ENCODE measurements at regions not wholly inside any gene's neighbourhood (a gene's known extent, or its start where the extent isn't known, plus 50 kb on each side); places are given as distances from the start of the nearest gene placed in this dataset.

DNA sequence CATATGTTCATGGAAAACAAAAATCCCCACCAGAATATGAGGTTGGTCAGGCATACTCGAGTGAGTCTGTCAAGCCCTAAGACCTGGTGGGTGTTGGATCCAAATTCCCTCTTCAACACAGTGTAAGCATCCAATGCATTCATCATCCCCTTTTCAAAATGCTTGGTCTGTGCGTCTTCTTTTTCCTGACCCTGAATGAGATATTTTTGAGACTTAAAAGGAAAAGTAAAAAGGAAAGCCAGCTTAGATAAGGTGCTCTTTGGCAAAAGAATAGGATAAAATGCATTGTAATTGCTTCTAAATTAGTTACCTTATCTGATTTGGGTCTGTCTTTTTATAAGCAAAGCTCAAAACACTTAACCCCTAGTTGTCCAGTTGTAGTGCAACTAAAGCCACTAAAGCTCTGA is 331.5 kb downstream of the PTEN start:
- no peak for DNase-seq (ENCODE audit: low read depth in 1 of 2, low spot score in 1 of 2)
- TF ChIP-seq JUND (IDR thresholded peaks at IDR 0.05; ENCODE audit: low read depth): no peak
- in situ Hi-C loops (cut with HindIII; ENCODE audit: low pct_unique_long_range_greater_than_20kb, low sequenced_read_pairs): no loop called here

DNA sequence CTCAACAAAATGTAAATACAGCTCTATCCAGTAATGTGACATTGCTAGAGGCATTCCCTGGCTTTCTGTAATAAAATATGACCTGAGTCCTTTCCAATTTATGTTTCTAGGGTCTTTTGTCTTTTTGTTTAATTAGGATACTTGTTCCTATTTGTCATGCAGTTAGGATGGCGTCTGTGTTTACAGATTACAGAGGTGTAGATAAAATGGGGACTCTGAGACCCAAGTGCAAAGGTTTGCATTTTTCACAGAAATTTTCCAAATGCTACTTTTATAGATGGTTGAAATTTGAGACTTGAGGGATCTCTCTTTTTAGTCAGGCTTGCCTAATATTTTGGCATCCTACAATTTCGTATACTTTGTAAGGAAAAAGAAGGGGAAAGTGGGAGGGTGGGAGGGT is 332.4 kb downstream of the PTEN start:
- TF ChIP-seq JUND (IDR thresholded peaks at IDR 0.05; ENCODE audit: low read depth): no peak
- DNase-seq (ENCODE audit: low read depth in 1 of 2, low spot score in 1 of 2): no peak
- in situ Hi-C loops (cut with HindIII; ENCODE audit: low pct_unique_long_range_greater_than_20kb, low sequenced_read_pairs): no loop called here

DNA sequence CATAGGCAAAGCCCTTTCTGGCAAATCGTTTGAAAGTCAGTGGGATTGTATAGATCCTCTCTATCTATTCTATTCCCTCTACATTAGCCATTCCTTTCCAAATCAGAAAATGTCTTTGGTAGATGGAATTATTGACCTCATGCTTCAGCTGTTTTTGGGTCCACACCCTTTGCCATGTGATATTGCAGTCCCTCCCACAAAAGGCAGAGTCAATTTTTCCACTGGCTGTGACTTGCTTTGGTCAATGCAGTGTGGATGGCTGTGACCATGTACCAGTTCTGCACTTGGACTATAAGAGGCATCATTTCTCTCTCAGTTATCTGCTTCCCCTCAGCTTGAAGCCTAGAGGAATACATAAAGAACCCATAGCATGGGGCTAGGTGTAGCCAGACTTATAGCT is 332.9 kb downstream of the PTEN start:
- in situ Hi-C loops (cut with HindIII; ENCODE audit: low pct_unique_long_range_greater_than_20kb, low sequenced_read_pairs): no loop called here
- no peak for DNase-seq (ENCODE audit: low read depth in 1 of 2, low spot score in 1 of 2)
- no peak for TF ChIP-seq JUND (IDR thresholded peaks at IDR 0.05; ENCODE audit: low read depth)

DNA sequence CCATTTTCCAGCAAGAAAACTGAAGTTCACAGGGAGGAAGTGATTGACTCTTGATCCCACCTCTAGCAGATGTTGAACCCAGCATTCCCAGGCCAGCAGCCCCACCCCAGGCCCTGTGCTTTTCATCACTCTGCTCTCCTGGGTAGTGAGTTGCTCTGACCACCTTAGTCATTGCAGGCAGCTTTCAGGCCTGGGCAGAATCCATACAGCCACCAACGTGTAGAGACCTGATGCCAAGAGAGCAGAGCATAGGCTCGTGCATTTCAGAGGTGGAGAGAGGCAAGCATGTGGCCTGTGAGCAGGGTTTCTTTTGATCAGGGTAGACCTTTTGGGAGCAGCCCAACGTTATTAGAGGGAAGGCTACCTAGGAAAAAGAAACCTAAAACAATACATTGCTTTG is 334.6 kb downstream of the PTEN start:
- in situ Hi-C loops (cut with HindIII; ENCODE audit: low pct_unique_long_range_greater_than_20kb, low sequenced_read_pairs): no loop called here
- no peak for TF ChIP-seq JUND (IDR thresholded peaks at IDR 0.05; ENCODE audit: low read depth)
- no peak for DNase-seq (ENCODE audit: low read depth in 1 of 2, low spot score in 1 of 2)

DNA sequence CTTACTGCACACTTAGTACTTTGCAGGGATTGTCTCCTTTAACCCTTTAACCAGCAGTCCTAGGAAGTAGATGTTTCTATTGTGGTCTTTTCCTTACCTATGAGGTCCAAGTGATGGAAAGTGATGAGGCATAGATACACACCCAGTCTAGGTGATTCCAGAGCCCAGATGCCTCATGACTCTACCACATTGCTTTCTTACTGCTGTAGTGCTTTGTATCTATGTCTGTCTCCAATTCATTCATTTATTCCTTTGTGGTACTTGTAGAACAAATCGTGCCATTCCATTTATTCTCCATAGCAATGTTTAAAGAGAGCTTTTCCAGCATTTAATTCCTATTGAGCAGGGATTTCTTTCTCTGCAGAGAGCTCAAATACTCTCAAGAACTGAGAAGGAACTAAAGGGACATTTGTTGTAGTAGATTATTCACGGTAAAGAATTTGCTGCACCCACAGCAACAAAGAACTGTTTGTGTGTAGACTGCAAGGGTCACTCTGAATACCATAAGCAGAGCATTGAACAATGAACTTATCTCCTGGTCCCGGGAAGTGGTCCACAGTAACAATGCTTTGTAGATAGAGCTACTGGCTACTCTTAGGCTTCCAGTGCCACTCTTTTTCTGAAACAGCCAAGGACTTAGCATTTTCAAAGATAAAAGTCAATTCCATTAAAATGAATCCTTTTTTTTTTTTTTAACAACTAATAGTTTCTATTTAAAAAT is 337.0 kb downstream of the PTEN start:
- in situ Hi-C loops (cut with HindIII; ENCODE audit: low pct_unique_long_range_greater_than_20kb, low sequenced_read_pairs): no loop called here
- no peak for DNase-seq (ENCODE audit: low read depth in 1 of 2, low spot score in 1 of 2)
- no peak for TF ChIP-seq JUND (IDR thresholded peaks at IDR 0.05; ENCODE audit: low read depth)

DNA sequence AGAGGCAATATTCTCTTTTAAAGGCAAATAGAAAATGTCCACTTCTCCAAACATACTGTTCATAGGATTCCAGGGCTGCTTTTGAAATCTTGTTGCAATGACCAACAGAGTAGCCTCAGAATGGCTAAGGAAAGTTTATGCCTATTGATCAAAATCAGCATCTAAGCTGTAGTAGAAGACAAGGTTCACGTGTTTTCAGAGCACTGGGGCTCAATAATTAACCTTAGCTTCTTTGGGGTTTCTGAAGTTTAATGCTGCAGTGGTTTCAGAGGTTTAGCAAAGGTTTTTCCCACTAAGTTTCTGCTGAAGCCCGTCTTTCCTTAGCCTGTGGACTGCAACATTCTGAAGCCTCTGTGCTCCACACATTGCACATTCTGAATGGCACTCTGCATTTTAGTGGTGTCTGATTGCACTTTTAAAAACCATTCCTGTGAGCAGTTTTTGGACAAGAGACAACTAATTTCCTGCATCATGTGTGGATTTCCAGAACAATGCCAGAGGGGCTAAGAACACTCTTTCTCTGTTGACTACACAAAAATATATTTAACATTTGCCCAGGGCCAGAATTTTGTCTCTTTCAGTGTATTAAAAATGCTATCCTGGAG is 342.5 kb downstream of the PTEN start:
- in situ Hi-C loops (cut with HindIII; ENCODE audit: low pct_unique_long_range_greater_than_20kb, low sequenced_read_pairs): no loop called here
- TF ChIP-seq JUND (IDR thresholded peaks at IDR 0.05; ENCODE audit: low read depth): no peak
- DNase-seq (ENCODE audit: low read depth in 1 of 2, low spot score in 1 of 2): no peak

DNA sequence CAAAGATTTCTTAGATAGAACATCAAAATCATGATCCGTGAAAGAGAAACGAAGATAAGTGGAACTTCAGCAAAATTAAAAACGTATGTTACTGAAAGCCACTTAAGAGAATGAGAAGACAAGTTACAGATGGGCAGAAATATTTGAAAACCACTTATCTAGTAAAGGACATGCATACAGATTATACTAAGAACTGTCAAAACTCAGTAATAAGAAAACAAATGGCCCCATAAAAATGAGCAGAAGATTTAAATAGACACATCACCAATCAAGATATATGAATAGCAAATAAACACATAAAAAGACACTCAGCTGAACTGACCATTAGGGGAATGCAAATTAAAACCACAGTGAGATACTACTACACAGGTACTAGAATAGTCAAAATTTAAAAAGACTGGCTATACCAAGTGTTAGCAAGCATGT is 343.7 kb downstream of the PTEN start:
- no peak for TF ChIP-seq JUND (IDR thresholded peaks at IDR 0.05; ENCODE audit: low read depth)
- in situ Hi-C loops (cut with HindIII; ENCODE audit: low pct_unique_long_range_greater_than_20kb, low sequenced_read_pairs): no loop called here
- DNase-seq (ENCODE audit: low read depth in 1 of 2, low spot score in 1 of 2): no peak

DNA sequence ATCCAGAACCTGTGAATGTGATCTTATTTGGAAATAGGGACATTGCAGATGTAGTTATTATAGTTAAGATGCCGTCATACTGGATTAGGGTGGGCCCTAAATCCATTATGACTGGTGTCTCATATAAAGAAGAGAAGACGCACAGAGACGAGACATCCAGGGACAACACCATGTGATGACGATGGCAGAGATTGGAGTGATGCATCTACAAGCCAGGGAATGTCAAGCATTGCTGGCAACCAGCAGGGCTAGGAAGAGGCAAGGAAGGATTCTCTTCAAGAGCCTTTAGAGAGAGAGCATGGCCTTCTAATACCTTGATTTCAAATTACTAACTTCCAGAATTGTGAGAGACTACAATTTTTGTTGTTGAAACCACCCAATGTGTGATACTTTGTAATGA is 345.8 kb downstream of the PTEN start:
- in situ Hi-C loops (cut with HindIII; ENCODE audit: low pct_unique_long_range_greater_than_20kb, low sequenced_read_pairs): no loop called here
- no peak for TF ChIP-seq JUND (IDR thresholded peaks at IDR 0.05; ENCODE audit: low read depth)
- no peak for DNase-seq (ENCODE audit: low read depth in 1 of 2, low spot score in 1 of 2)

DNA sequence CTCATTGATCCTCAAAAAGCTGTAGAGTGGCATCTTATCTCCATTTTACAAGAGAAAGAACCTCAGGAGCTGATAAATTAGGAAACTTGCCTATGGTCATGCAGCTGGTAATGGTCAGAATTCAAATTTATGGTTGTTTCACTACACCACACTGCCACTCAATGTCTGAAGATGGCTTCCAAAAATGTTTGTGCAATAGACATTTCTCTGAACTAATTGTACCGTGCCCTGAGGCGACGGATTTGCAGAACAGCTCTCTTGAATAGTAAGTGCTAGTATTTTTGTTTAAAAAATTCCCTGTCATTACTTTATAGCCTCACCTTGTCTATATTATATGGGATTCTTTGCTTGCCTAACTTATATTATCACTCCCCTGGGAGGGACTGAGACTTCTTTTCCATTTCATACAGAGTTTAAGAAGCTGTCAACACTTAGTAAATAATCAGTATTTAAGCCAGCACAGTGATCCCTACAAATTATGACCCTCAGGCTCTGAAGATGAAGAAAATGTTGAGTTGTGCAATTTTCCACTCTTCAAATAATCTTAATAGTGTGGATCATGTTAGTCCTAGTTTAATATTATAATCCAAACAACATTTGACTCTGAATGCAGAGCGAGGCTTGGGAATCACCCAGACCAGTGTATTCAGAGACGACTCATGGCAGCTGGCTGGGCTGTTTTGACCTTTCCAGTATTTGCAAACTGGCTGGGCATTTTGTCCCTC is 346.6 kb downstream of the PTEN start:
- in situ Hi-C loops (cut with HindIII; ENCODE audit: low pct_unique_long_range_greater_than_20kb, low sequenced_read_pairs): no loop called here
- no peak for TF ChIP-seq JUND (IDR thresholded peaks at IDR 0.05; ENCODE audit: low read depth)
- peak in 1 of 2 experiments; percentile 24 for DNase-seq (ENCODE audit: low read depth in 1 of 2, low spot score in 1 of 2)

DNA sequence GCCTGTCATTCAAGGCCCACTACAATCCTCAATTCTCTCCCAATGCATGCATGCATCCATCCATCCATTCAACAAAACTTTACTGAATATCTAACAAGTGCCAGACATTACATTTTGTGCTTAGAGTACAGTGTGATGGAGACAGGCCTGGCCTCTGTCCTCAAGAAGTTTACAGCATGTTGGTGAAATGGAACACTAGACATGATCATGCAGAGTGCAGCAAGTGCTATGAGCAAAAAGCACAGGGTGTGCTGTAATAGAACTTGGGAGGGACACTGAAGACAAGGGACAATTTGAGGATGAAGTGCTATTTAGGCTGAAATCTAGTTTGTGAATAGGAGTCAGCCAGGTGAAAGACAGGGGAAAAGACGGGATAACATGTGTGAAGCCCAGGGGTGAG is 347.8 kb downstream of the PTEN start:
- in situ Hi-C loops (cut with HindIII; ENCODE audit: low pct_unique_long_range_greater_than_20kb, low sequenced_read_pairs): no loop called here
- no peak for DNase-seq (ENCODE audit: low read depth in 1 of 2, low spot score in 1 of 2)
- TF ChIP-seq JUND (IDR thresholded peaks at IDR 0.05; ENCODE audit: low read depth): no peak

DNA sequence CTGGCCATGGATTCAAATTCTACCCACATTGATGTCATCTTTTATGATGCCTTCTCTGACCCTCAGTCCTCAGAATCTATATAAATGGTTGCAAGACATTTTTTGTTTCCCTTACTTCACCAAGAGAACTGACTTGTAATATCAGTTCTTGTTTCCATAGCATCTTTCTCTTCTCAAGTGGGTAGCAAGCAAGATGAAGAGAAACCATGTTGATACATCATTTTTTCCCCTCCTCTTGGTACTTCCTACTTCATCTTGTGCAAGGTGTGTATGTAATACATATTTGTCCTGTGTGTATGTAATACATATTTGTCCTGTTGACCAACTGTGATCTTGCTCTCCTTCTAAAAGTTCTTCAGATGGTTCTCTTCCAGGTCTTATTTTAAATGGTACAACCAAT is 348.6 kb downstream of the PTEN start:
- no peak for DNase-seq (ENCODE audit: low read depth in 1 of 2, low spot score in 1 of 2)
- TF ChIP-seq JUND (IDR thresholded peaks at IDR 0.05; ENCODE audit: low read depth): no peak
- in situ Hi-C loops (cut with HindIII; ENCODE audit: low pct_unique_long_range_greater_than_20kb, low sequenced_read_pairs): no loop called here

DNA sequence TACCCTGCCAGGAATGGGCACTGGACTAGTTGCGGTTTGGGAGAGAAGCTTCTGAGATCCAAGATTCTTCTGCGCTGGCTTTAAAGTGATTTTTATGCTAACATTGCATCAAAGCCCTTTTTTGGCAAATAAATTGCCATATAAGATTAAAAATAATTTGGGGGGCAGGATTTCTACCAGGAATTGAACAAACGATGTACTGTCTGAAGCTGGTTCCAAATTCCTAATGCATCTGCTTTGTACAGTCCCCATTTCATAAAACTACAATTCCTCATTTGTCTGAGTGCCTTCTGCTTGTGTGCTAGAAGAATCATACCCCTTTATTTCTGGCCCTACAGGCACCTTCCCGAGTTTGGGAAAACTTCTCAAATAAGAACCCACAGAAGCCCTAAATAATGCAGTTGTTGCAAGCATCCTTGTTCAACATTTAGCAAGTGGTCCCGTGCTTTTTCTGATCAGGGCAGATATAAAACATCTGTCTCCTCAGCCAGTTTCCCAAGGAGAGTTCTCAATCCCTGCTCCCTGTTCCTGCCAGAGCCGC is 349.7 kb downstream of the PTEN start:
- no peak for TF ChIP-seq JUND (IDR thresholded peaks at IDR 0.05; ENCODE audit: low read depth)
- no peak for DNase-seq (ENCODE audit: low read depth in 1 of 2, low spot score in 1 of 2)
- in situ Hi-C loops (cut with HindIII; ENCODE audit: low pct_unique_long_range_greater_than_20kb, low sequenced_read_pairs): no loop called here

DNA sequence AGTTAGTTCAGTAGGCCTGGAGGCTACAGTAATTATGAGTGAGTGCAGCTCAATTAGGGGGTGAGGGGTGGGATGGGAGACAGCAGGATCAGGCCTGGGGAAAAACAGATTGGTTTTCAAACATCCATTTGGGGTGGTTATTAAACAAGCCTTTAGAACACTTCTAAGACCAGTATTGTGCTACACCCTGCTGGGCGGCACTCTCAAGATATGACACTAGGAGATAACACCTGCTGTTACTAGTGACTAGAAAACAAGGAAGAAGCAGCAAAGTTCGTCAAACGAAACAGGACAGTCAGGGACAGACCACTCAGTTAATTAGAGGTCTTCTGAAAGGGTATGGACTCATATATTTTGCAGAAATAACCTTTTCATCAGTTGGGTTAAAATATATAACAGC is 353.6 kb downstream of the PTEN start:
- in situ Hi-C loops (cut with HindIII; ENCODE audit: low pct_unique_long_range_greater_than_20kb, low sequenced_read_pairs): no loop called here
- no peak for TF ChIP-seq JUND (IDR thresholded peaks at IDR 0.05; ENCODE audit: low read depth)
- no peak for DNase-seq (ENCODE audit: low read depth in 1 of 2, low spot score in 1 of 2)

Measured in T47D (cell line).